ENCODE measurements at regions not wholly inside any gene's neighbourhood (a gene's known extent, or its start where the extent isn't known, plus 50 kb on each side); places are given as distances from the start of the nearest gene placed in this dataset.
"Not testable (repeated sequence)": the region's sequence is repeated elsewhere in the genome, so short reads cannot be mapped to it uniquely, and the experiment has no call there.

- DNase-seq: no peak
These were observed 308.4 kb downstream of the BRD1 start for GRCh38 chr22:49519117-49519737.

- no peak for DNase-seq
These were observed 309.2 kb downstream of the BRD1 start for GRCh38 chr22:49518436-49518970.

GRCh38 chr22:49517667-49518185, 309.9 kb downstream of the BRD1 start:
- DNase-seq: no peak

- DNase-seq: no peak
These were observed 310.5 kb downstream of the BRD1 start for GRCh38 chr22:49517211-49517610.

- no peak for DNase-seq
These were observed 312.2 kb downstream of the BRD1 start for GRCh38 chr22:49515475-49515874.

GRCh38 chr22:49514641-49515040, 313.0 kb downstream of the BRD1 start:
- DNase-seq: no peak

GRCh38 chr22:49514211-49514610, 313.5 kb downstream of the BRD1 start:
- DNase-seq: no peak

- DNase-seq: no peak
These were observed 314.3 kb downstream of the BRD1 start for GRCh38 chr22:49513358-49513851.

- no peak for DNase-seq
These were observed 315.0 kb downstream of the BRD1 start for GRCh38 chr22:49512487-49513165.

GRCh38 chr22:49511393-49512189, 316.1 kb downstream of the BRD1 start:
- not testable (repeated sequence) for DNase-seq

GRCh38 chr22:49510718-49511117, 317.0 kb downstream of the BRD1 start:
- no peak for DNase-seq

GRCh38 chr22:49509016-49509415, 318.7 kb downstream of the BRD1 start:
- no peak for DNase-seq

- no peak for DNase-seq
These were observed 319.1 kb downstream of the BRD1 start for GRCh38 chr22:49508561-49508960.

GRCh38 chr22:49507607-49508292, 319.9 kb downstream of the BRD1 start:
- DNase-seq: no peak

- no peak for DNase-seq
These were observed 321.7 kb downstream of the BRD1 start for GRCh38 chr22:49506010-49506400.

GRCh38 chr22:49505337-49506009, 322.2 kb downstream of the BRD1 start:
- no peak for DNase-seq

- DNase-seq: no peak
These were observed 323.7 kb downstream of the BRD1 start for GRCh38 chr22:49503896-49504521.

- no peak for DNase-seq
These were observed 324.4 kb downstream of the BRD1 start for GRCh38 chr22:49503321-49503720.

GRCh38 chr22:49502126-49502826, 325.4 kb downstream of the BRD1 start:
- DNase-seq: no peak

GRCh38 chr22:49500942-49501395, 326.7 kb downstream of the BRD1 start:
- DNase-seq: no peak

- no peak for DNase-seq
These were observed 327.6 kb downstream of the BRD1 start for GRCh38 chr22:49500076-49500460.

Data from stimulated activated CD4-positive, alpha-beta T cell treated with anti-CD3 and anti-CD28 coated beads, Interleukin-4, amount 100 ng/mL, for 24 hours (primary cell).